ENCODE measurements at regions not wholly inside any gene's neighbourhood (a gene's known extent, or its start where the extent isn't known, plus 50 kb on each side); places are given as distances from the start of the nearest gene placed in this dataset.
"Not testable (repeated sequence)": the region's sequence is repeated elsewhere in the genome, so short reads cannot be mapped to it uniquely, and the experiment has no call there.

GRCh38 chr7:121676168-121676567 lies 196.8 kb upstream of the PTPRZ1 start:
- no peak for DNase-seq (ENCODE audit: low spot score)
- no peak for TF ChIP-seq CTCF (IDR thresholded peaks at IDR 0.05; ENCODE audit: extremely low read depth, insufficient read depth, missing control alignments)
- in situ Hi-C loops (cut with MboI; ENCODE audit: low pct_unique_long_range_greater_than_20kb, low sequenced_read_pairs, unreplicated experiment): no loop called here

- DNase-seq (ENCODE audit: low spot score): not testable (repeated sequence)
Measured at GRCh38 chr7:121674455-121674854, 198.5 kb upstream of the PTPRZ1 start.

GRCh38 chr7:121669144-121669543 lies 203.8 kb upstream of the PTPRZ1 start:
- in situ Hi-C loops (cut with MboI; ENCODE audit: low pct_unique_long_range_greater_than_20kb, low sequenced_read_pairs, unreplicated experiment): no loop called here
- no peak for TF ChIP-seq CTCF (IDR thresholded peaks at IDR 0.05; ENCODE audit: extremely low read depth, insufficient read depth, missing control alignments)
- DNase-seq (ENCODE audit: low spot score): no peak

More at GRCh38 chr7:121674455-121674854, 198.5 kb upstream of the PTPRZ1 start:
- in situ Hi-C loops (cut with MboI; ENCODE audit: low pct_unique_long_range_greater_than_20kb, low sequenced_read_pairs, unreplicated experiment): not testable (repeated sequence)

- no peak for DNase-seq (ENCODE audit: low spot score)
- no peak for TF ChIP-seq CTCF (IDR thresholded peaks at IDR 0.05; ENCODE audit: extremely low read depth, insufficient read depth, missing control alignments)
- in situ Hi-C loops (cut with MboI; ENCODE audit: low pct_unique_long_range_greater_than_20kb, low sequenced_read_pairs, unreplicated experiment): no loop called here
Measured at GRCh38 chr7:121666306-121666705, 206.7 kb upstream of the PTPRZ1 start.

- no peak for DNase-seq (ENCODE audit: low spot score)
- in situ Hi-C loops (cut with MboI; ENCODE audit: low pct_unique_long_range_greater_than_20kb, low sequenced_read_pairs, unreplicated experiment): no loop called here
- no peak for TF ChIP-seq CTCF (IDR thresholded peaks at IDR 0.05; ENCODE audit: extremely low read depth, insufficient read depth, missing control alignments)
Measured at GRCh38 chr7:121643320-121643719, 229.6 kb upstream of the PTPRZ1 start.

DNA sequence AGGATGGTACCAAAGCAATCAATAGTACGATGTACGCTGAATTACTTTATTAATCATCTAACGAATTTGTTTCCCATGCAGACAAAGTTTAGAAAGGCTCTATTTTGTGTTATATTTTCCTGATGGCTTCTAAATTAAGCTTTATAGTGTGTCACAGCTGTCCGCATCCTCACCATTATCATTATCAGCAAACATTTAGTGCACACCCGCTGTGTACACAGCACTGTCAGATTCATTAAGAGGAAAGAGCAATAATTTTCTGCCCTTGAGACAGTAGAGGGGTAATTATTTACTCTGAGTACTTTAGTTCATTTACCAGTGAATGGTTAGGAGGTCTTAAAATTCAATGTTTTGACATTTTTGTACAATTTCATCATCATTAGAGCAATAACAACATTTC lies 233.3 kb upstream of the PTPRZ1 start:
- no peak for DNase-seq (ENCODE audit: low spot score)
- in situ Hi-C loops (cut with MboI; ENCODE audit: low pct_unique_long_range_greater_than_20kb, low sequenced_read_pairs, unreplicated experiment): no loop called here
- TF ChIP-seq CTCF (IDR thresholded peaks at IDR 0.05; ENCODE audit: extremely low read depth, insufficient read depth, missing control alignments): no peak

GRCh38 chr7:121638286-121638685 lies 234.7 kb upstream of the PTPRZ1 start:
- in situ Hi-C loops (cut with MboI; ENCODE audit: low pct_unique_long_range_greater_than_20kb, low sequenced_read_pairs, unreplicated experiment): no loop called here

More at GRCh38 chr7:121638286-121638685, 234.7 kb upstream of the PTPRZ1 start:
- DNase-seq (ENCODE audit: low spot score): no peak
- no peak for TF ChIP-seq CTCF (IDR thresholded peaks at IDR 0.05; ENCODE audit: extremely low read depth, insufficient read depth, missing control alignments)

Measured in GM13977 (cell line).